Esophagus squamous epithelium (tissue), 4 donors: ENCODE measurements at regions not wholly inside any gene's neighbourhood (a gene's known extent, or its start where the extent isn't known, plus 50 kb on each side); places are given as distances from the start of the nearest gene placed in this dataset.

Experiments used
- POLR2A ChIP-seq, 4 donors: fragments of 450-650 bp; IDR thresholded peaks; one replicate each; pipeline ENCODE4 v1.6.1; 2017; ENCODE audit warnings: antibody characterized with exemption in 4 of 4, mild to moderate bottlenecking in 4 of 4, moderate library complexity in 3 of 4
- TF ChIP-seq, protein P1 (sequence below), 6 experiments: fragments of 450-650 bp in 4 of 6; fragments of 200-600 bp in 2 of 6; sonication (generic) in 2 of 6; IDR thresholded peaks; one replicate each; pipeline ENCODE4 v1.5.1; 2016 to 2019; ENCODE audit warnings: antibody characterized with exemption in 6 of 6, mild to moderate bottlenecking in 4 of 6, moderate library complexity in 4 of 6

DNA sequence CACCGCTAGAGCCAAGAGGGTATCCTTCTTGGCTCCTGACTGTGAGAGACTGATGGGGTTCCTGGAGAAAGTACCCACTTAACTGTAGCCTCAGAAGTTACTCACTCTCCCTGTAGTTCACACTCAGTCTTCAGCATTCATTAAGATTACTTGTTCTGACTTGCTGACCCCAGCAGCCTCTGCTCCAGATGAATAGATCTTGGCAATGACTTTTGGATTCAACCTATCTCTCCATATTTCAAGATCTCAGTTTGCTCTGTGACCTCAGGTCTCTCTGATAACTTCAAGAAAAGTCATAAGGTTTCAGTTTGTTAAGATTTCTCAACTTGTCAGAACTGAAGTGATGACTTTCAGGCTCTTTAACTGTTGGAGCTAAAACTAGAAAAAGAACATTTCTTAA is 825.6 kb downstream of the PCDH7 start:
- no peak for TF ChIP-seq POLR2A (IDR thresholded peaks at IDR 0.05)
- TF ChIP-seq, protein P1, sequence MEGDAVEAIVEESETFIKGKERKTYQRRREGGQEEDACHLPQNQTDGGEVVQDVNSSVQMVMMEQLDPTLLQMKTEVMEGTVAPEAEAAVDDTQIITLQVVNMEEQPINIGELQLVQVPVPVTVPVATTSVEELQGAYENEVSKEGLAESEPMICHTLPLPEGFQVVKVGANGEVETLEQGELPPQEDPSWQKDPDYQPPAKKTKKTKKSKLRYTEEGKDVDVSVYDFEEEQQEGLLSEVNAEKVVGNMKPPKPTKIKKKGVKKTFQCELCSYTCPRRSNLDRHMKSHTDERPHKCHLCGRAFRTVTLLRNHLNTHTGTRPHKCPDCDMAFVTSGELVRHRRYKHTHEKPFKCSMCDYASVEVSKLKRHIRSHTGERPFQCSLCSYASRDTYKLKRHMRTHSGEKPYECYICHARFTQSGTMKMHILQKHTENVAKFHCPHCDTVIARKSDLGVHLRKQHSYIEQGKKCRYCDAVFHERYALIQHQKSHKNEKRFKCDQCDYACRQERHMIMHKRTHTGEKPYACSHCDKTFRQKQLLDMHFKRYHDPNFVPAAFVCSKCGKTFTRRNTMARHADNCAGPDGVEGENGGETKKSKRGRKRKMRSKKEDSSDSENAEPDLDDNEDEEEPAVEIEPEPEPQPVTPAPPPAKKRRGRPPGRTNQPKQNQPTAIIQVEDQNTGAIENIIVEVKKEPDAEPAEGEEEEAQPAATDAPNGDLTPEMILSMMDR (IDR thresholded peaks at IDR 0.05), result no peak
